SK-N-MC (cell line): ENCODE measurements at regions not wholly inside any gene's neighbourhood (a gene's known extent, or its start where the extent isn't known, plus 50 kb on each side); places are given as distances from the start of the nearest gene placed in this dataset.

Experiments
- DNase-seq: peaks from one replicate; pipeline ENCODE4 v3.0.0-alpha.2; 2011; ENCODE audit warnings: low read depth, low spot score
- H3K27ac ChIP-seq: fragments of 200-600 bp; sonication (generic); 2 replicates; pipeline ENCODE4 v1.5.1; 2016; ENCODE audit warnings: mixed run types
- H3K36me3 ChIP-seq: fragments of 200-600 bp; sonication (generic); 2 replicates; pipeline ENCODE4 v1.6.1; 2017; ENCODE audit warnings: antibody characterized with exemption, low read length, mixed read lengths; ENCODE audit not compliant: insufficient read depth
- H3K4me3 ChIP-seq: fragments of 200-600 bp; sonication (generic); 2 replicates; pipeline ENCODE4 v1.5.1; 2016
- H3K9ac ChIP-seq: fragments of 200-600 bp; sonication (generic); 2 replicates; pipeline ENCODE4 v1.8.0; 2017; ENCODE audit warnings: mixed run types, mixed read lengths; ENCODE audit not compliant: insufficient read length
- H3K9me3 ChIP-seq: fragments of 200-600 bp; sonication (generic); 2 replicates; pipeline ENCODE4 v1.6.1; 2017; ENCODE audit warnings: low read depth, mild to moderate bottlenecking, antibody characterized with exemption, low read length, moderate library complexity, mixed read lengths
- EZH2 ChIP-seq: fragments of 200-600 bp; sonication (generic); IDR thresholded peaks from one replicate; pipeline ENCODE4 v1.6.1; 2017; ENCODE audit warnings: antibody characterized with exemption
- FOXP2 ChIP-seq: optimal IDR thresholded peaks from 2 replicates; pipeline ENCODE3; 2011; ENCODE audit warnings: mild to moderate bottlenecking, moderate library complexity; ENCODE audit not compliant: insufficient read depth; ENCODE audit errors: extremely low read length, control extremely low read depth
- POLR2AphosphoS5 ChIP-seq: IDR thresholded peaks from 2 replicates; pipeline ENCODE4 v1.6.1; 2012; ENCODE audit warnings: mild to moderate bottlenecking, low read depth, low read length, borderline replicate concordance

- DNase-seq: no peak
- no peak for TF ChIP-seq FOXP2
- TF ChIP-seq EZH2: no peak
- TF ChIP-seq POLR2AphosphoS5: no peak
Measured at GRCh38 chr2:190780594-190780993, 100.0 kb upstream of the GLS start.

DNA sequence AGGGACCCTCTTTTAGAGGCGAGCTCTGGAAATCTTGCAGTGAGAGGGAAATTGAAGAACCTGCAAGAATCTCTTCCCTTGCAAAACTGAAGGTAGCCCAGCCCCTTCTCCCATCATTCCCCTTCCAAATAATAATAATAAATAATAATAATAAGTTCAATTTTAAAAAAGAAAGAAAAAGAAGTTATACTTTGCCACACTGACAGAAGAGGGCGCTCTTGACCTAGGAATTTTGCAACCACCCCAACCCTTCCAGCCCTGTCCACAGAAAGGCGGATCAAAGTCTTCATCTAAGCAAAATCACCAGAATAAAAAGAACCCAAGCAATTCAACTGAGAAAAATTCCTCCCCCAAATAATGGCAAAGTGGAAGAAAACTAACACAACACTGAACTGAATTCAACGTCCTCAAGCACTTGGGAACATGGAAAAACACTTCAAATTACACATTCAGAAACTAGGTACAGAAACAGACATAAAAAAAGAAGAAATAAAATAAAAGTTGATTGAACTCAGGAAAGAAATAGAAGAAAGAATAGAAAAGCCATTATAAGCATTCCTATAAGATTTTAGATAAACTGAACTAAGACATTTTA is 98.9 kb upstream of the GLS start:
- Histone ChIP-seq H3K36me3 (no peaks in the 10 kb centered on the region), H3K9me3 (no peaks in the 10 kb centered on the region), H3K9ac (no peak overlapping the region), H3K4me3 (no peak overlapping the region), H3K27ac (no peak overlapping the region)
- DNase-seq: peak; percentile 24
- TF ChIP-seq EZH2 (no peak), POLR2AphosphoS5 (no peak), FOXP2 (no peak)

More at GRCh38 chr2:190780594-190780993, 100.0 kb upstream of the GLS start:
- Histone ChIP-seq H3K4me3 (no peak overlapping the region), H3K9ac (no peak overlapping the region), H3K9me3 (no peaks in the 10 kb centered on the region), H3K36me3 (no peaks in the 10 kb centered on the region), H3K27ac (no peak overlapping the region)

DNA sequence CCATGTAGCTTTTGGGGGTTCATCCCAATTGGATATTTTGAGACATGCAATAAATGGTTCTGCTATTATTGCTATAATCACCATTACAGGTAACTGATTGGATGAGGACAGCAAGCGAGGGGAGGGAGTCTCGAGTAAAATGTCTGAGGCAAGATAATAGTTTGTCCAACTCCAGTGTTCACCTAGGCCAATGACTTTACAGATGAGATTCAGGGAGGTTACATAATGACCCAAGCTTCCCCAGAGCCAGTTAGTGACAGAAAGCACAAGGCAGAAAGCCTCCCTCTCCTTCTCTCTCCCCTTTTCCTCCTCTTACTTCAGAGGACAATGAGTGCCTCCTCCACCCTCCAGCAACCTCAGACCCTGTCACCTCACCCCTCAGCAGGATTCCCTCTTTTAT is 98.4 kb upstream of the GLS start:
- Histone ChIP-seq H3K27ac (no peak overlapping the region), H3K4me3 (no peak overlapping the region), H3K9ac (no peak overlapping the region), H3K9me3 (no peaks in the 10 kb centered on the region), H3K36me3 (no peaks in the 10 kb centered on the region)
- no peak for DNase-seq
- TF ChIP-seq FOXP2 (no peak), POLR2AphosphoS5 (no peak), EZH2 (no peak)

- TF ChIP-seq EZH2 (no peak), POLR2AphosphoS5 (no peak), FOXP2 (no peak)
- no peak overlapping the region for H3K4me3 ChIP-seq
- H3K27ac ChIP-seq: no peak overlapping the region
- no peaks in the 10 kb centered on the region for H3K36me3 ChIP-seq
- no peak for DNase-seq
- no peaks in the 10 kb centered on the region for H3K9me3 ChIP-seq
- no peak overlapping the region for H3K9ac ChIP-seq
Measured at GRCh38 chr2:190783513-190784263, 96.9 kb upstream of the GLS start.

DNA sequence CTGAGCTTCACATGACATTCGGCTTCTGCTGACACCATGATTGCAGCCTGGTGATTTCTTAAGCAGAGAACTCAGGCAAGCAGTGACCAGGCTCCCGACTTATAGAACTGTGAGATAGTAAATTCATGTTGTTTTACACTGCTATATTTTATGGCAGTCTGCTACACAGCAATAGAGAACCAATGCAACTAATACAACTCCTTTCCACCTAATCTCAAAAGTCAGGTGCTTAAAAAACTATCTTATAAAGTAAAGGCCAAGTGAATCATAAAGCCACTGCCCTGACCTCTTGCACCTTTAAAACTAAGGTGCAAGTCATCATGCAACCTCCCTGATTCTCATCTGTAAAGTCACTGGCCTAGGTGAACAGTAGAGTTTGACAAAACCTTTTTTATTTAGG is 95.3 kb upstream of the GLS start:
- H3K27ac ChIP-seq: no peak overlapping the region
- TF ChIP-seq POLR2AphosphoS5: no peak
- no peak for TF ChIP-seq FOXP2
- TF ChIP-seq EZH2: no peak
- H3K4me3 ChIP-seq: no peak overlapping the region
- no peak overlapping the region for H3K9ac ChIP-seq
- no peaks in the 10 kb centered on the region for H3K9me3 ChIP-seq
- no peaks in the 10 kb centered on the region for H3K36me3 ChIP-seq
- no peak for DNase-seq

GRCh38 chr2:190786404-190787166 is 94.0 kb upstream of the GLS start:
- no peaks in the 10 kb centered on the region for H3K36me3 ChIP-seq
- H3K9ac ChIP-seq: no peak overlapping the region
- TF ChIP-seq POLR2AphosphoS5: no peak
- TF ChIP-seq EZH2: no peak
- TF ChIP-seq FOXP2: no peak
- no peaks in the 10 kb centered on the region for H3K9me3 ChIP-seq
- no peak for DNase-seq
- no peak overlapping the region for H3K4me3 ChIP-seq
- no peak overlapping the region for H3K27ac ChIP-seq

DNA sequence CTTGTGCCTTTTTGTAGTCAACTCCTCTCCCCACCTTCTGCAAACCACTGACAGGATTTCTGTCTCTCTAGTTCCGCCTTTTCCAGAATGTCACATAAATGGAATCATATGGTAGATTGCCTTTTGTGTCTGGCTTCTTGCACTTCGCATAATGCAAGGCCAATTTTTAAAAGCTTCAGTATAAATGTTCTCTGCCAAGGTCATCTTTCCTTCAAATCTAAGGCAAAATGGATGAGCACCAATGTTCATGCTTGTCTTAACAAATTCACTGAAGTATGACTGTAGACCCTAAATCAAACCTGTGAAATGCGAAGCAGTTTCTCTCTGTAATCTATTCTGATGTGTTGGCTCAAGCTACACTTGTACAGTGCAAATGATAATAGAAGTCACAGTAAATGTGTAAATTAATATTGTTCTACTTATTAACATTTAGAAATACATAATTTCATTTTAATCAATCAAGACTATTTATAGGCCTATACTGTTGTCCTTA is 92.8 kb upstream of the GLS start:
- no peak overlapping the region for H3K27ac ChIP-seq
- no peaks in the 10 kb centered on the region for H3K9me3 ChIP-seq
- TF ChIP-seq POLR2AphosphoS5: no peak
- no peak for TF ChIP-seq EZH2
- TF ChIP-seq FOXP2: no peak
- no peak overlapping the region for H3K4me3 ChIP-seq
- H3K9ac ChIP-seq: no peak overlapping the region
- H3K36me3 ChIP-seq: no peaks in the 10 kb centered on the region
- no peak for DNase-seq

DNA sequence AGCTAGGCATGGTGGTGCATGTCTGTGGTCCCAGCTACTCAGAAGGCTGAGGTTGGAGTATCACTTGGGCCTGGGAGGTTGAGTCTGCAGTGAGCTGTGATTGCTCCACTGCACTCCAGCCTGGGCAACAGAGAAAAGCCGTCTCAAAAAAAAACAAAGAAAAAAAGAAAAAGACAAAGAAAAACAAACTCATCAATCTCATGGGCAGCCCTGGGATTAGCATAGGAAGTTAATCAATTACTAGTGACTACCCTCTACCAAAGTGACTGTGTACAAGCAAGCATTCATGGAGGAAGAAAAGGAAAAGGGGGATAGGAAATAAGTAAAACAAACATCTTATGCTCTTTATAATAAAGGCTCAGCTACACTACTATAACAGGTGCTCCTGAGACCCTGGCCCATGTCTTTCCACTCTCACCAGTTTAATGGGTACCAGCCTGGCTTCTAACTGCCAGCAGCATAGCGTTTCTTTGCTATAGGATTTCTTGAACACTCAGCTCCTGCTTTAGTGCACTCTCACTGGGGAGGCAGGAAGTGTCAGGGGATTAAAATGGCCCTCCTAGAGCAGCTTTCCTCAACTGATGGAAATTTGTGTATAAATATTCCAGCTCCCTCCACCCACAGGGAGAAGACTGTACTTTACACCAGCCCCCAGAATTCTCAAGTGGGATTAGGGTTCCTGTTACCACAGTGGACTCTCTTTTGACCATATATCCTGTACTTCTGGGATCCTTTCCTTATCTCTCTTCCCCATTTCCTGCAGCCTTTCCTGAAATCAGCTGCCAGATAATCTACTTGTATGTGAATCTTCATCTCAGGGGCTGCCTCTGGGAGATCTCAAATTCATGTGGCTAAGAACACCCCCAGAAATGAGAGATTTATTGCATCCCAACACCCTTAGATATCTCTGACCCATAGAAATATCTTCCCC is 91.3 kb upstream of the GLS start:
- DNase-seq: no peak
- no peak for TF ChIP-seq EZH2
- TF ChIP-seq POLR2AphosphoS5: no peak
- TF ChIP-seq FOXP2: no peak
- no peaks in the 10 kb centered on the region for H3K9me3 ChIP-seq

More for the DNA sequence above, 91.3 kb upstream of the GLS start:
- H3K4me3 ChIP-seq: no peak overlapping the region
- no peaks in the 10 kb centered on the region for H3K36me3 ChIP-seq
- no peak overlapping the region for H3K9ac ChIP-seq
- no peak overlapping the region for H3K27ac ChIP-seq
